ENCODE measurements at regions not wholly inside any gene's neighbourhood (a gene's known extent, or its start where the extent isn't known, plus 50 kb on each side); places are given as distances from the start of the nearest gene placed in this dataset.

GRCh38 chr7:118079369-118079768 is 104.6 kb upstream of the LSM8 start:
- no peaks in the 10 kb centered on the region for H3K27me3 ChIP-seq (ENCODE audit: control insufficient read depth in 4 of 4, insufficient read depth in 4 of 4, low read length in 3 of 4)
- H3K4me1 ChIP-seq (ENCODE audit: control insufficient read depth in 4 of 4, insufficient read depth in 4 of 4, low read length in 3 of 4) = no peaks in the 10 kb centered on the region
- H3K4me3 ChIP-seq (ENCODE audit: low read depth in 1 of 3, low read length in 3 of 3) = no peak overlapping the region
- WGBS = 91% methylated on average over 1 of the region's 1 CpG
- H3K36me3 ChIP-seq (ENCODE audit: control insufficient read depth in 4 of 4, insufficient read depth in 3 of 4, low read depth in 1 of 4, low read length in 3 of 4) = no peaks in the 10 kb centered on the region
- DNase-seq (ENCODE audit: low spot score) = no peak
- H3K9me3 ChIP-seq (ENCODE audit: control insufficient read depth in 4 of 4, low read length in 3 of 4) = no peaks in the 10 kb centered on the region
- H3K27ac ChIP-seq (ENCODE audit: low read depth in 1 of 2, low read length in 2 of 2) = no peak overlapping the region
- no peak overlapping the region for H3K9ac ChIP-seq (ENCODE audit: low read depth in 1 of 2, low read length in 2 of 2)
- TF ChIP-seq REST (IDR thresholded peaks at IDR 0.05) = no peak
- TF ChIP-seq EGR1 (IDR thresholded peaks at IDR 0.05; ENCODE audit: low read depth in 2 of 2) = no peak
- no peak for TF ChIP-seq TAF1 (conservative IDR thresholded peaks at IDR 0.05)
- TF ChIP-seq RAD21 (IDR thresholded peaks at IDR 0.05) = no peak
- no peak for TF ChIP-seq HNF4A (conservative IDR thresholded peaks at IDR 0.05)

- Histone ChIP-seq H3K4me3 (ENCODE audit: low read depth in 1 of 3, low read length in 3 of 3) (no peak overlapping the region), H3K4me1 (ENCODE audit: control insufficient read depth in 4 of 4, insufficient read depth in 4 of 4, low read length in 3 of 4) (no peaks in the 10 kb centered on the region), H3K27me3 (ENCODE audit: control insufficient read depth in 4 of 4, insufficient read depth in 4 of 4, low read length in 3 of 4) (no peaks in the 10 kb centered on the region), H3K9me3 (ENCODE audit: control insufficient read depth in 4 of 4, low read length in 3 of 4) (no peaks in the 10 kb centered on the region), H3K36me3 (ENCODE audit: control insufficient read depth in 4 of 4, insufficient read depth in 3 of 4, low read depth in 1 of 4, low read length in 3 of 4) (no peaks in the 10 kb centered on the region), H3K27ac (ENCODE audit: low read depth in 1 of 2, low read length in 2 of 2) (no peak overlapping the region), H3K9ac (ENCODE audit: low read depth in 1 of 2, low read length in 2 of 2) (no peak overlapping the region)
- TF ChIP-seq ATF3 (IDR thresholded peaks at IDR 0.05) (no peak), RAD21 (IDR thresholded peaks at IDR 0.05) (no peak)
- 70% methylated on average over 3 of the region's 3 CpGs for WGBS
- no peak for DNase-seq (ENCODE audit: low spot score)
Observed at GRCh38 chr7:118080947-118081346, 103.0 kb upstream of the LSM8 start.

- H3K4me3 ChIP-seq (ENCODE audit: low read depth in 1 of 3, low read length in 3 of 3) = no peak overlapping the region
Observed at GRCh38 chr7:118082506-118082905, 101.5 kb upstream of the LSM8 start.

GRCh38 chr7:118085000-118085399 is 99.0 kb upstream of the LSM8 start:
- Histone ChIP-seq H3K27ac (ENCODE audit: low read depth in 1 of 2, low read length in 2 of 2) (no peak overlapping the region), H3K4me3 (ENCODE audit: low read depth in 1 of 3, low read length in 3 of 3) (no peak overlapping the region), H3K27me3 (ENCODE audit: control insufficient read depth in 4 of 4, insufficient read depth in 4 of 4, low read length in 3 of 4) (no peaks in the 10 kb centered on the region), H3K36me3 (ENCODE audit: control insufficient read depth in 4 of 4, insufficient read depth in 3 of 4, low read depth in 1 of 4, low read length in 3 of 4) (no peaks in the 10 kb centered on the region), H3K9me3 (ENCODE audit: control insufficient read depth in 4 of 4, low read length in 3 of 4) (no peaks in the 10 kb centered on the region), H3K4me1 (ENCODE audit: control insufficient read depth in 4 of 4, insufficient read depth in 4 of 4, low read length in 3 of 4) (no peaks in the 10 kb centered on the region), H3K9ac (ENCODE audit: low read depth in 1 of 2, low read length in 2 of 2) (no peak overlapping the region)
- DNase-seq (ENCODE audit: low spot score) = no peak
- WGBS = 78% methylated on average over 3 of the region's 3 CpGs
- TF ChIP-seq RAD21 (IDR thresholded peaks at IDR 0.05) (no peak), GABPA (IDR thresholded peaks at IDR 0.05 in 1 of 2, conservative IDR thresholded peaks at IDR 0.05 in 1 of 2) (no peak), SP1 (IDR thresholded peaks at IDR 0.05) (no peak), FOXA1 (IDR thresholded peaks at IDR 0.05) (no peak), REST (IDR thresholded peaks at IDR 0.05) (no peak), CTCF (IDR thresholded peaks at IDR 0.05; ENCODE audit: low read depth, low read length, missing input control) (no peak), EGR1 (IDR thresholded peaks at IDR 0.05; ENCODE audit: low read depth in 2 of 2) (no peak), NR2F2 (IDR thresholded peaks at IDR 0.05) (no peak)

More at GRCh38 chr7:118082506-118082905, 101.5 kb upstream of the LSM8 start:
- H3K36me3 ChIP-seq (ENCODE audit: control insufficient read depth in 4 of 4, insufficient read depth in 3 of 4, low read depth in 1 of 4, low read length in 3 of 4) = no peaks in the 10 kb centered on the region
- TF ChIP-seq NR2F2 (IDR thresholded peaks at IDR 0.05) (peak; percentile 17), RXRA (IDR thresholded peaks at IDR 0.05) (peak in 1 of 2 donors; percentile 19), GABPA (IDR thresholded peaks at IDR 0.05 in 1 of 2, conservative IDR thresholded peaks at IDR 0.05 in 1 of 2) (no peak), ATF3 (IDR thresholded peaks at IDR 0.05) (no peak), FOXA1 (IDR thresholded peaks at IDR 0.05) (no peak), EGR1 (IDR thresholded peaks at IDR 0.05; ENCODE audit: low read depth in 2 of 2) (no peak)
- H3K9ac ChIP-seq (ENCODE audit: low read depth in 1 of 2, low read length in 2 of 2) = no peak overlapping the region
- no peaks in the 10 kb centered on the region for H3K9me3 ChIP-seq (ENCODE audit: control insufficient read depth in 4 of 4, low read length in 3 of 4)
- DNase-seq (ENCODE audit: low spot score) = no peak
- H3K27me3 ChIP-seq (ENCODE audit: control insufficient read depth in 4 of 4, insufficient read depth in 4 of 4, low read length in 3 of 4) = no peaks in the 10 kb centered on the region
- H3K27ac ChIP-seq (ENCODE audit: low read depth in 1 of 2, low read length in 2 of 2) = no peak overlapping the region
- no peaks in the 10 kb centered on the region for H3K4me1 ChIP-seq (ENCODE audit: control insufficient read depth in 4 of 4, insufficient read depth in 4 of 4, low read length in 3 of 4)

All from liver (tissue), 8 donors.